Sigmoid colon (tissue), 6 donors: ENCODE measurements at regions not wholly inside any gene's neighbourhood (a gene's known extent, or its start where the extent isn't known, plus 50 kb on each side); places are given as distances from the start of the nearest gene placed in this dataset.

ENCODE experiments used
- DNase-seq: peaks from one replicate; pipeline ENCODE4 v3.0.0-alpha.2; 2019
- H3K27ac ChIP-seq, 4 donors: fragments of 200-600 bp; sonication (generic); one replicate each; pipeline ENCODE4 v1.5.1; 2016 to 2019; ENCODE audit warnings: mild to moderate bottlenecking in 1 of 4
- H3K27me3 ChIP-seq, 3 donors: fragments of 200-600 bp; sonication (generic); one replicate each; pipeline ENCODE4 v1.5.1; 2019; ENCODE audit warnings: mild to moderate bottlenecking in 1 of 3
- H3K36me3 ChIP-seq, 4 donors: fragments of 200-600 bp; sonication (generic); one replicate each; pipeline ENCODE4 v1.5.1; 2016 to 2019
- H3K4me1 ChIP-seq, 4 donors: fragments of 200-600 bp; sonication (generic); one replicate each; pipeline ENCODE4 v1.5.1; 2017 to 2019
- H3K4me3 ChIP-seq, 4 donors: fragments of 200-600 bp; sonication (generic); one replicate each; pipeline ENCODE4 v1.5.1; 2017 to 2019; ENCODE audit warnings: mild to moderate bottlenecking in 2 of 4, moderate library complexity in 1 of 4
- H3K9me3 ChIP-seq, 4 donors: fragments of 200-600 bp in 3 of 4; sonication (generic) in 3 of 4; one replicate each; pipeline versions ENCODE4 v1.5.1 to v1.6.1; 2013 to 2019
- EP300 ChIP-seq, 4 donors: sonication (generic); formaldehyde crosslinking; IDR thresholded peaks; one replicate each; pipeline ENCODE4 v1.6.1; 2017; ENCODE audit warnings: antibody characterized with exemption in 4 of 4
- POLR2A ChIP-seq, 2 donors: fragments of 450-650 bp; IDR thresholded peaks; one replicate each; pipeline ENCODE4 v1.6.1; 2016; ENCODE audit warnings: antibody characterized with exemption in 2 of 2, mild to moderate bottlenecking in 2 of 2, moderate library complexity in 2 of 2
- POLR2AphosphoS5 ChIP-seq, 4 donors: sonication (generic); formaldehyde crosslinking; IDR thresholded peaks; one replicate each; pipeline ENCODE4 v1.6.1; 2017; ENCODE audit warnings: antibody characterized with exemption in 4 of 4
- WGBS, 2 donors: extraction: QIAGEN DNeasy Blood & Tissue Kit; methylation state at CpG; one replicate each; pipeline ENCODE4 v1.1.7; 2013; 5-methylcytosine and 5-hydroxymethylcytosine counted together
- intact Hi-C: fragments of 100-400 bp; cut with DNase I; formaldehyde crosslinking; loops from one replicate; pipeline ENCODE4 v1.15.1; 2023
- TF ChIP-seq, protein P1 (sequence below), 4 experiments: fragments of 450-650 bp in 3 of 4; fragments of 200-600 bp in 1 of 4; IDR thresholded peaks; one replicate each; pipeline ENCODE4 v1.5.1; 2016 to 2019; ENCODE audit warnings: antibody characterized with exemption in 4 of 4, mild to moderate bottlenecking in 3 of 4, moderate library complexity in 2 of 4
- donor health status: healthy with polysubstance abuse.
- donor health status: healthy.

DNA sequence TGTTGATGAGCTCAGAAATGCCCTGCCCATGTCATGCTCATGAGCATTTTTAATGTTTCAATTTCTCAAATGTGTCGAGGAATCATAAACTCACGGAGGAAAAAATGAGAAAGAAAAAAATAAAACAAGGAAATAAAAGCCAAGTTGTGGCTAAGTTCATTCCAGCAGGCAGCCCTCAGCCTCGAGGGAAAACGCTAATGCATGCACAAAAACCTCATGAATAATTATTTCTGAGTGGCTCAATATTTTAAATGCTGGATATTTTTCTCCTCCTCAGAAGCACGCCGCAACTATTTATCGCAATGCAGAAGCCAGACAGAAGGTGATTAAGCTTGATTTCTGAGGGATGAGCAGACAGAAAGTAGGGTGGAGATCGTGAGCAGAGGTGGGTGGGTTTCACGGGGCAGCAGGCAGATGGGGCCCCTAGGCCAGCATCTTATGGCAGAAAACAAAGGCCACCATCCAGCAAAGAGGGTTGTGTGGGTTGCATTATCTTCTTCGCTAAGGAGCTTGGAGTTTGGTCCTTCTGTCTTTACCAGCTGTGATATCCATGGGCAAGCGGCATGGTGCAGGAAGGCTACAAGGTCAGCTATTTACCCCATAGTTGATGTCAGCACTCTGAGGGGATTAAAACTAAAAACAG is 151.5 kb upstream of the LRFN2 start:
- Histone ChIP-seq H3K4me1 (no peaks in the 10 kb centered on the region), H3K27me3 (peaks cover 0 to 9% (median 0%) of the 10 kb centered on the region in 3 donors), H3K36me3 (no peaks in the 10 kb centered on the region), H3K4me3 (no peak overlapping the region), H3K9me3 (no peaks in the 10 kb centered on the region), H3K27ac (no peak overlapping the region)
- TF ChIP-seq POLR2A (IDR thresholded peaks at IDR 0.05) (no peak), POLR2AphosphoS5 (IDR thresholded peaks at IDR 0.05) (no peak), EP300 (IDR thresholded peaks at IDR 0.05) (no peak)
- TF ChIP-seq, protein P1, sequence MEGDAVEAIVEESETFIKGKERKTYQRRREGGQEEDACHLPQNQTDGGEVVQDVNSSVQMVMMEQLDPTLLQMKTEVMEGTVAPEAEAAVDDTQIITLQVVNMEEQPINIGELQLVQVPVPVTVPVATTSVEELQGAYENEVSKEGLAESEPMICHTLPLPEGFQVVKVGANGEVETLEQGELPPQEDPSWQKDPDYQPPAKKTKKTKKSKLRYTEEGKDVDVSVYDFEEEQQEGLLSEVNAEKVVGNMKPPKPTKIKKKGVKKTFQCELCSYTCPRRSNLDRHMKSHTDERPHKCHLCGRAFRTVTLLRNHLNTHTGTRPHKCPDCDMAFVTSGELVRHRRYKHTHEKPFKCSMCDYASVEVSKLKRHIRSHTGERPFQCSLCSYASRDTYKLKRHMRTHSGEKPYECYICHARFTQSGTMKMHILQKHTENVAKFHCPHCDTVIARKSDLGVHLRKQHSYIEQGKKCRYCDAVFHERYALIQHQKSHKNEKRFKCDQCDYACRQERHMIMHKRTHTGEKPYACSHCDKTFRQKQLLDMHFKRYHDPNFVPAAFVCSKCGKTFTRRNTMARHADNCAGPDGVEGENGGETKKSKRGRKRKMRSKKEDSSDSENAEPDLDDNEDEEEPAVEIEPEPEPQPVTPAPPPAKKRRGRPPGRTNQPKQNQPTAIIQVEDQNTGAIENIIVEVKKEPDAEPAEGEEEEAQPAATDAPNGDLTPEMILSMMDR (IDR thresholded peaks at IDR 0.05) = no peak
- intact Hi-C loops = no loop called here
- WGBS, 2 donors = 71 to 77% methylated on average over 11 of the region's 11 CpGs
- DNase-seq = no peak

DNA sequence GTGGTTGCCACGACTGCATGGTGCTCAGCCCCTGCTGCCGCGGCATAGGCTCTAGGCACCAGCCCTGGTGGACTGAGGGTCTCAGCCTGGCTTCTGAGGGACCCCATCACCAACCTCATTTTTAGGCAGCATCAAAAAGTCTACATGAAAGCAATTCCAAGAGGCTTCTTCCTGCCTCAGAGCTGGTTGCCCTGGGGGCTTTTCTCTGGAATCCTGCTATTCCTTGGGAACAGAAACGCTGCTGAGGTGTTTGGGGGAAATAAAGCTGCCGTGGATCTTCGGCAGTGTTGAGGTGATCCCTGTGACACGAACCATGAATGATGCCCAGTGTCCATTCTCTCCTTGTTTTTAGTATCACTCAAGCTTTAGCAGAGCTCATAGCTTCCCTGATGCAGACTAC is 148.4 kb upstream of the LRFN2 start:
- intact Hi-C loops = no loop called here
- TF ChIP-seq POLR2AphosphoS5 (IDR thresholded peaks at IDR 0.05) = no peak
- TF ChIP-seq EP300 (IDR thresholded peaks at IDR 0.05) = no peak
- no peak for TF ChIP-seq POLR2A (IDR thresholded peaks at IDR 0.05)
- TF ChIP-seq, protein P1 (IDR thresholded peaks at IDR 0.05) = no peak
- DNase-seq = no peak
- Histone ChIP-seq H3K4me3 (no peak overlapping the region), H3K36me3 (no peaks in the 10 kb centered on the region), H3K27ac (no peak overlapping the region), H3K27me3 (peaks cover 0 to 9% (median 0%) of the 10 kb centered on the region in 3 donors), H3K4me1 (no peaks in the 10 kb centered on the region), H3K9me3 (no peaks in the 10 kb centered on the region)
- WGBS, 2 donors = 78 to 84% methylated on average over 7 of the region's 7 CpGs

DNA sequence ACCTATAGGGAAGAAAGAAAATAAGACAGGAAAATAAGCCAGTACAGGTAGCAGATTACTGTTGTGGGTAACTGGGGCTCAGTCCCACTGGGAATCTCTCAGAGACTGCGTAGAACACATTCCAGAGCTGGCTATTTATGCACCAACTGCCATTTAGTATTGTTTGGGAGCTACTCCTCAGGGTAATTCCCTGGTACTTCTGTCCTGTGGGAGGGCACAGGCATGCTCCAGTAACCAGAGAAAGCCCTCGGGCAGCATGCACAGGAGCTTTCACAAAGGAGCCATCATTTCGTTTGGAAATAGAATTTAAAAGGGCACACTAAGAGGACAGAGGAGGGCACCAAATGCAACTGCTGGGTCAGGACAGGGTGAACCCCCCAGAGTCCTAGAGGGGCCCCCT is 148.0 kb upstream of the LRFN2 start:
- DNase-seq = no peak
- Histone ChIP-seq H3K4me3 (no peak overlapping the region), H3K27me3 (peaks cover 0 to 9% (median 0%) of the 10 kb centered on the region in 3 donors), H3K4me1 (no peaks in the 10 kb centered on the region), H3K9me3 (no peaks in the 10 kb centered on the region), H3K27ac (no peak overlapping the region), H3K36me3 (no peaks in the 10 kb centered on the region)
- WGBS, 2 donors = 61 to 73% methylated on average over 3 of the region's 3 CpGs
- TF ChIP-seq EP300 (IDR thresholded peaks at IDR 0.05) (no peak), POLR2A (IDR thresholded peaks at IDR 0.05) (no peak), POLR2AphosphoS5 (IDR thresholded peaks at IDR 0.05) (no peak)
- TF ChIP-seq, protein P1 (IDR thresholded peaks at IDR 0.05) = no peak
- intact Hi-C loops = no loop called here

DNA sequence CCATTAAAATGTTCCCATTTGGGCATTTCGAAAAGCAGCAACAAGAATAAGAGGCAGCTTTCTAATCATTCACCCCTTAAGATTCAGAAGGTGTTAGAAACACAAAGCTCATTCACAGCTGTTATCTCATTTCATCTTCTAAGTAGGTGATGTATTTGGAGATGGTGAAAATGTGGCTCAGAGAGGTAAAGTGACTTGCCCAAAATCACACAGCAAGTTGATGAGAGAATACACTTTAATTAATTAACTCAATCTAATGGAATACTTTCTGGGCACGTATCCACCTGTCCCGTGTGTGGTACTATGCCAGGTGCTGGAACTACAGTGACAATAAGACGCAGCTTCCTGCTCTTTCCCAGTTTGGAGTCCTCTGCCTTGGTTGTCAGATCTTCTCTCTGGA is 147.4 kb upstream of the LRFN2 start:
- TF ChIP-seq, protein P1 (IDR thresholded peaks at IDR 0.05) = no peak
- no peak for TF ChIP-seq POLR2A (IDR thresholded peaks at IDR 0.05)
- no peak for TF ChIP-seq EP300 (IDR thresholded peaks at IDR 0.05)
- no peak for TF ChIP-seq POLR2AphosphoS5 (IDR thresholded peaks at IDR 0.05)
- Histone ChIP-seq H3K9me3 (no peaks in the 10 kb centered on the region), H3K27me3 (peaks cover 0 to 9% (median 0%) of the 10 kb centered on the region in 3 donors), H3K4me1 (no peaks in the 10 kb centered on the region), H3K27ac (no peak overlapping the region), H3K36me3 (no peaks in the 10 kb centered on the region), H3K4me3 (no peak overlapping the region)
- 70 to 90% methylated on average over 4 of the region's 4 CpGs for WGBS, 2 donors
- intact Hi-C loops = no loop called here
- no peak for DNase-seq
